Testis (tissue), 2 donors: ENCODE measurements at regions not wholly inside any gene's neighbourhood (a gene's known extent, or its start where the extent isn't known, plus 50 kb on each side); places are given as distances from the start of the nearest gene placed in this dataset.

Experiments
- CTCF ChIP-seq, 3 experiments: fragments of 450-650 bp in 2 of 3; fragments of 200-600 bp in 1 of 3; sonication (generic) in 1 of 3; IDR thresholded peaks; one replicate each; pipeline ENCODE4 v1.5.1; 2016 to 2019; ENCODE audit warnings: antibody characterized with exemption in 3 of 3, mild to moderate bottlenecking in 2 of 3, moderate library complexity in 1 of 3
- POLR2A ChIP-seq: fragments of 450-650 bp; IDR thresholded peaks from one replicate; pipeline ENCODE4 v1.6.1; 2017; ENCODE audit warnings: antibody characterized with exemption, mild to moderate bottlenecking, moderate library complexity

- TF ChIP-seq CTCF (IDR thresholded peaks at IDR 0.05) (no peak), POLR2A (no peak)
Observed at GRCh38 chr3:159897331-159898075, 91.1 kb upstream of the IL12A start.
